Activated CD8-positive, alpha-beta memory T cell treated with anti-CD3 and anti-CD28 coated beads, Interleukin-2, amount 50 U/mL, for 48 hours (primary cell): ENCODE measurements at regions not wholly inside any gene's neighbourhood (a gene's known extent, or its start where the extent isn't known, plus 50 kb on each side); places are given as distances from the start of the nearest gene placed in this dataset.
"Not testable (repeated sequence)": the region's sequence is repeated elsewhere in the genome, so short reads cannot be mapped to it uniquely, and the experiment has no call there.

ENCODE experiments used
- DNase-seq: peaks from one replicate; pipeline ENCODE4 v3.0.0-alpha.2; 2020

DNA sequence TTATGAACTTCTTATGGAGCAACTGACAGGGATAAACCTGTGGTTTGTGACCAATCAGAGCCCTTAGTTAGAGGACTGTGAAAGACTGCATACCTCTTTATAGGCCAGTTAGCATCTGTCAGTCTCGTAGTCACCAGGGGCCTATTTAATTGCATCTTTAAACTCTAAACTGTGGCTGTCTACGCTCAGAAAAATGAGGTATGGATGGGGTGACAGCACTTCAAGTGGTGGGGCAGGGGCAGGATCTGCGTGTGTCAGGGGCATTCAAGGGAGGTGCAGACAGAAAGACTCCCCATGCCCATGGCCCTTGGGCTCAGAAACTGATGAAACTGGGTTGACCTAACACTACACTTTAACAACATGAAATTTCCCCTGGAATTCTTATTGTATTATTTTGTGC, 132.6 kb upstream of the TBCA start:
- DNase-seq = no peak

- DNase-seq = no peak
Measured at GRCh38 chr5:77907786-77908185, 131.6 kb upstream of the TBCA start.

GRCh38 chr5:77906806-77907205, 130.7 kb upstream of the TBCA start:
- DNase-seq = no peak

- no peak for DNase-seq
Measured at GRCh38 chr5:77904362-77904761, 128.2 kb upstream of the TBCA start.

GRCh38 chr5:77900691-77901090, 124.6 kb upstream of the TBCA start:
- no peak for DNase-seq

GRCh38 chr5:77898385-77898784, 122.2 kb upstream of the TBCA start:
- no peak for DNase-seq

DNA sequence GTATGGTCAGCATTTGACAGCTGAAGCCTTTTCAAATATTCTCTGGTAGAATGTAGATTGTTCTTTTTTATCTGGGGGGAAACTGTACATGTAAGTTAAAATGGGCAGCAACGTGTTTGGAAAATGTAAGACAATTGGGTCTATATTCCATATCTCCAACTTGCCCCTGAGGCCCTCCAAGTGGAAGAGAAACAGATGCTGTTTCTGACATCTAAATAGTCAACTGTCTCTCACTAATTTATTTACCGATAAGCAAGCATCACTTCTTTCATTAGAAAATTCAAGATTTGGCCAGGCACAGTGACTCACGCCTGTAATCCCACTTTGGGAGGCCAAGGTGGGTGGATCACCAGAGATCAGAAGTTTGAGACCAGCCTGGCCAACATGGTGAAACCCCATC, 120.2 kb upstream of the TBCA start:
- no peak for DNase-seq

DNA sequence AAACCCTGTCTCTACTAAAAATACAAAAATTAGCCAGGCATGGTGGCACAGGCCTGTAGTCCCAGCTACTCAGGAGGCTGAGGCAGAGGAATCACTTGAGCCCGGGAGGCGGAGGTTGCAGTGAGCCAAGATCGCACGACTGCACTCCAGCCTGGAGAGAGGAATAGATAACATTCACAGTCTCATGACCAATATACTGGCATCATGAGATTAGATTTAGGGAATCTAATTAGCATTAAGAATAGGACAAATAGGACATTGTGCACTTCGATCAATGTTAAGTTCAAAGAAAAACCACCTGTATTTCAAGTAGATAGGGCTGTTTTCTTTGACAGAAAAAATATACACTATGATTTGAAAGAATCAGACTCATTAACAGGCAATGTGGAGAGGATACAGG, 118.0 kb upstream of the TBCA start:
- not testable (repeated sequence) for DNase-seq

GRCh38 chr5:77893225-77893860, 117.2 kb upstream of the TBCA start:
- no peak for DNase-seq

DNA sequence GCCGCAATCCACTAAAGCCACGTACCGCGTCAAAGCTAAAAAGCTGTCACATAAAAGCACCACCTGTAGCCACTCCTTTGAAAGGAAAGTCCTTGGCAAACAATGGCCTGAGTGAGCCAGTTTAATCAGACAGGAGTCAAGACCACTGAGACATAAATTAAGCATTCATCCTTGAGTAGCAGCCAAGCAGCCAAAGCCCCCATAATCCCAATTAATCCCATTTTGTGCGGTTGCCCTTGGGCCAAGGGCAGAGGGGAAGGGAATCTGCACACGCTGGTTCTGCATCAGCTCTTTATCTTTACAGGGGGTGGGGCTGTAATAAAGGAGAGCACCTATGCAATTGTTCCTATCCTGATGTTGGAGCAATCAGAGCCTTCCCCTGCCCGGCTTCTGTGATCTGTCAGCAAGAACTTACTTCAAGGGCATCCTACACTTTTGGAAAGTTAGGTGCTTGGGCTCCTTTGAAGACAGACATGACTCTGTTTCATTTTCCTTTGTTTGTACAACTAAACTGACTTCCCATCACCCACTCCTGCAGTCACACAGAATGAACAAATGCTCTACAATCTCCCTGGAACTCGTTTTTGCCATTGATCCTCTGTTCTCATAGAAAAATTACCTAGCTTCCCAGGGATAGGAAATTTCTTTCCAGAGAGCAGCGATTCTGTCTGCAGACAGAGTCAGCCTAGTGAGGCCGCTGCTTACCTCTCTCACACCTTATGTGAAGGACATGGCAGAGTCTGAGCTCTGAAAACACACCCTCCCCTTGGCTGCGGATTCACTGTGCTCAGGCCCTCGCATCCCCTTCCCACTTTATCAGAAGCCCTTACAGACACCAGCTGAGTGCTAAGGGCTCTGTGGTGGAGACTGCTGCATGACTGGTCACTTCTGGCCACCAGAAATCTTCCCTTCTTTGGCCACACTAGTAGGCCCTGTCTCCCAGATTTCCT, 116.2 kb upstream of the TBCA start:
- DNase-seq = no peak

- DNase-seq = no peak
Measured at GRCh38 chr5:77885519-77885918, 109.4 kb upstream of the TBCA start.

DNA sequence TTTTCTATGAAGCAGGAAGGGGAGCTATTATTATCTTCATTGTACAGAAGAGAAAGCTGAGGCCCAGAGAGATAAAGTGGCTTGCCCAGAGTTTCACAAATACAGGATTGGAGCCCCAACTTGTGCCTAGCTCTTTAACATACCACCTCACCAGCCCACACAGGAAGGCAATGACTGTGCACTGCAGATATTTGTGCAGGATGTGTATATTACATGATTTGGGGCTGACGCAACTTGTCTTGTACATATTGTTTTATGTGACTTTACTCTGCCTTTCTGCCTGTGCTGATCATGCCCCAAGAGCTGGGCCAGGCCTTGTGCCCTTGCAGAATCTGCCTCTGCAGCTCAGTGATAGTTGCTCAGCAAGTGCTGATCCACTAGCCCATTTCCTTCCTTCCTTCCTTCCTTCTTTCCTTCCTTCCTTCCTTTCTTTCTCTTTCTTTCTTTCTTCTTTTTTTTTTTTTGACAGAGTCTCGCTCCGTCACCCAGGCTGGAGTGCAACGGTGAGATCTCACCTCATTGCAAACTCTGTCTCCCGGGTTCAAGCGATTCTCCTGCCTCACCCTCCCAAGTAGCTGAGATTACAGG, 106.6 kb upstream of the TBCA start:
- no peak for DNase-seq

DNA sequence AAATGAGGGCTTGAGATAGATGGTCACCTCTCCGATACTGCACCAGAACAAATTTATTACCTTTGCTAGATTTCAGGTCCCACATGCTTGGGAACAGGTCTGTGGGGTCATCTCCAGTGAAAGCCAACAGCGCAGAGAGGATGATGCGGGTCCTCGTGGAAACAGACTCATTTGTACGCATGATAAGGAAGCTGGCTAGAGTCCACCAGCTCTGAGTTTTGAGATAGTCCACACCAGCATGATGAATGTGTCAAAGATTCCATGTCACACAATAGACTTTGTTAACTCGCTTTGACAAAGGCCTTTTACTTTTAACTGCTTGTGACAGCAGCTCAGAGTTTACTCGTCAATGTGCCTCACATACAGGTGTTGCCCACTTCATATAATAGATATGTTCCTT, 105.4 kb upstream of the TBCA start:
- DNase-seq = no peak

DNA sequence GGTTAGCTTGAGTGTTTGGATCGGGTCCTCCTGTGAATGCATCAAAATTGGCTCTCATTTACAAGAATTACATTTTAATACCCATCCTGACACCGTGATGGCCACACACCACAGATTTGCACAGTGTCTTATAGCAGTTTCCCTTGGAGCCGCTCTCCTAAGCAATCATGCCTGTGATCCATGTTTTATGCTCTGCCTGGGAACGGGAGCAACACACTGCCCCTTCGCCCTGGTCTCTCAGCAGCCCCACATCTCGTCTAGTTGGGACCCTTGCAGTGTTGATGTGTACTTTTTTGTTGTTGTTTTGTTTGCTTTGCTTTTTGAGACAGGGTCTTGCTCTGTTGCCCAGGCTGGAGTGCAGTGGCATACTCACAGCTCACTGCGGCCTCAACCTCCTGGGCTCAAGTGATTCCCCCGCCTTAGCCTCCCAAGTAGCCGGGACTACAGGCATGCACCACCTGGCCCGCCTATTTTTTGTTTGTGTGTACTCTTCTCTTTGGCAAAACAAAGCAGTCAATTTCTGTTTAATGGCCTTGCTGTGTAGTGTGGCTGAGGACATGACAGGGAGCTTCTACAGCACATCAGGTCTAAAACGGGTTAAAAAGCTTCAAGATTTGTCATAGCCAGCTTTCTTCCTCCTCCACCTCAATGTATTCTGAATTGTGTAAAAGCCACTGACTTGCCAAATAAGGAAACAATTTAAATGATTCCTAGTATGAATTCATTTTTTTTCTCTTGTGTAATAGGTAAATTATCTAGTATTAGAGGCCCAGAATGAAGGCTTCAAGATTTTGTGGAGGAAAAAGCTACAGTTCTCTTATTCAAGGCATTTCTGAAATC, 101.6 kb upstream of the TBCA start:
- DNase-seq = no peak

DNA sequence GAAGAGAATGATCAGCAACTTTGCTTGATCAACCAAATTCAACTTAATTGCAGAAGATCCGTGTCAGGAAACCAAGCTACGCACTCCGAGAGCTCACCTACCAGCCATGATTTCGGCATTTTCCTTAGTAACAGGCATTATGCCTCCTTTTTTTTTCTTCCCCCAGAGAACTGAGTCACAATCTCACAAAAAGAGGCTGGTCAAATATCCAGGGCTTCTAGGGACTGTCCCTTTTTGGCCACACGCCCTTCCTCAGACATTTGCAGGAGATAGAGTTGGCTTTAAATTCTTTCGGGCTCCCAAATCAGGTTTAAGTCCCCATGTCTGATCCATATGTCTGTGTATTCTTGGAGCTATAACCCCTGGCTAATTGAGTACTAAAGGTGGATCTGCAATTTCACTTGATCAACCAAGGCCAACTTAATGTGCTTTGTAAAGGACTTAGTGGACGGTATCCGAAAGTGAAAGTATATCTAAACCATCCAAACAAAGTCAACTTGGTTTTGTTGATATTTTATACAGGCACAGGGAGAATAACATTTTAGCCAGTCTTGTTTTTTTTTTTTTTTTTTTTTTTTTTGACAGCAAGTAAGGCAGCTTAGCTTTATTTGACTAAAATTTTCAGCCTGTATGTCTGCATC, 100.8 kb upstream of the TBCA start:
- no peak for DNase-seq

- no peak for DNase-seq
Measured at GRCh38 chr5:77876316-77876715, 100.2 kb upstream of the TBCA start.

DNA sequence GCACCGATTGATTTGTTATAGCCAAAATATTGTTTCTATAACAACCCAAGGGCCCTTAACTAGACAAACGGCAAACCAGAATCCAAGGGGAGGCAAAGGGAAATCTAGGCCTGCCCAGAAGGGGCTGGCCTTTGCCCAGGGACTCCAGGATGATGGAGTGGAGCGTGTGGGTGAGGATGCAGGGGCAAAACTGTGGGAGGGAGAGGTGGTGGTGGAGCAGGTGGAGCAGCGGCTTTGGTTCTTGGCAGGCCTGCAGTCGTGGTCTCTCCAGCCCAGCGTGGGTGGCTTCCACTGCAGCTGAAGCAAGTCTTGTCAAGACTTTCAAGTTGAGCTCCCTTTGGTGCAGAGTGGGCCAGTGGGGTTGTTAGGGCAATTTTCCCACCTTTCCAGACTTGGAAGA, 98.6 kb upstream of the TBCA start:
- no peak for DNase-seq

- DNase-seq = no peak
Measured at GRCh38 chr5:77873239-77873638, 97.1 kb upstream of the TBCA start.

DNA sequence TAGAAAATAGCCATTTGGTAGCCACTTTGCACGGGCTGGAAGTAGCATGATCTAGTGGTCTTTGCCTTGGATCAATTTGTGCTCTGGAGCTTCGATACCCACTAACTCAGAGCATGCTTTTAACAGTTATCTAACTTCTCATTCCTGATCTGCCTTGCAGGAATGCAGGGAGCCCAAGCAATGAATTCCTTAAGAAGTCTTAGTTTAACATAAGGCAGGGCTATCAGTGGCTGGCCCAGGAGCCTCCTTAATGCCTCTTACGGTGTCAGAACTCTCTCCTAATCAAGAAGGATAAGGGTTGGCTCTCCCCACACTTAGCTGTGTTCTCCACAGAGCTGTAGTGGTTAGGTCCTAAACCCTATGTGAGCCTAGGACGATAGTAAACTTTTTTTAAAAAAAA, 95.8 kb upstream of the TBCA start:
- no peak for DNase-seq

DNA sequence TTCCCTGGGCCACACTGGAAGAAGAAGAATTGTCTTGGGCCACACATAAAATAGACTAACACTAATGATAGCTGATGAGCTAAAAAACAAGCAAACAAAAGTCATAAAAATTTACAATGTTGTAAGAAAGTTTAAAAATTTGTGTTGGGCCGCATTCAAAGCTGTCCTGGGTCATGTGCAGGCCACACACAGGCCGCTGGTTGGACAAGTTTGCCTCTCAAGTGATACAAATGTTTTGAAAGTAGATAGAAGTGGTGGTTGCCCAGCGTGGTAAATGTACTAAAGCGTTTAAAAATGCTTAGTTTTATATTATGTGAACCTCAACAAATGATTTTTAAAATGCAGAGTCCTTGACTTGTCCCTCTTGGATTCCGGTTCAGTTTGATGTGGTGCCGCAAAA, 94.9 kb upstream of the TBCA start:
- no peak for DNase-seq

- no peak for DNase-seq
Measured at GRCh38 chr5:77869116-77869798, 93.1 kb upstream of the TBCA start.

GRCh38 chr5:77867914-77868313, 91.8 kb upstream of the TBCA start:
- DNase-seq = no peak
